ENCODE measurements at regions not wholly inside any gene's neighbourhood (a gene's known extent, or its start where the extent isn't known, plus 50 kb on each side); places are given as distances from the start of the nearest gene placed in this dataset.

GRCh38 chr5:12367973-12368372, 463.7 kb upstream of the CTNND2 start (continued):
- no peak for TF ChIP-seq ETS1 (IDR thresholded peaks at IDR 0.05)

- no peak overlapping the region for H3K27ac Mint-ChIP-seq
- Histone ChIP-seq H3K9me2 (ENCODE audit: insufficient read depth) (peaks cover 6% of the 10 kb centered on the region; the same call in 1 of the 2 replicates), H2AFZ (no peak overlapping the region), H3K27ac (ENCODE audit: low read depth) (no peak overlapping the region), H3K4me2 (no peak overlapping the region), H3F3A (replicated peaks; ENCODE audit: low read depth) (no peaks in the 10 kb centered on the region), H4K20me1 (replicated peaks; ENCODE audit: insufficient read depth) (no peaks in the 10 kb centered on the region), H3K4me3 (no peak overlapping the region), H3K36me3 (ENCODE audit: insufficient read depth) (peaks cover 8% of the 10 kb centered on the region; the same call in 1 of the 2 replicates), H3K4me1 (ENCODE audit: insufficient read depth) (no peaks in the 10 kb centered on the region), H3K79me2 (replicated peaks; ENCODE audit: insufficient read depth) (no peaks in the 10 kb centered on the region), H3K27me3 (ENCODE audit: insufficient read depth) (no peaks in the 10 kb centered on the region)
- DNase-seq (ENCODE audit: low spot score) (no peak), ATAC-seq (no peak)
- peaks cover 8% of the 10 kb centered on the region for H3K4me1 Mint-ChIP-seq
- no peaks in the 10 kb centered on the region for H3K27me3 Mint-ChIP-seq (ENCODE audit: insufficient read depth, low read depth, poor library complexity)
- H3K9me3 Mint-ChIP-seq = peaks cover 16% of the 10 kb centered on the region
- no peak overlapping the region for H3K4me3 Mint-ChIP-seq
- peaks cover 19% of the 10 kb centered on the region for H3K36me3 Mint-ChIP-seq (ENCODE audit: low read depth)
- TF ChIP-seq REST (IDR thresholded peaks at IDR 0.05; ENCODE audit: unreplicated experiment) = no peak
- TF ChIP-seq CTCF (conservative IDR thresholded peaks at IDR 0.05; ENCODE audit: low read depth in 2 of 2) = no peak
- no peak for TF ChIP-seq JUNB (IDR thresholded peaks at IDR 0.05; ENCODE audit: unreplicated experiment)
- TF ChIP-seq NANOG (IDR thresholded peaks at IDR 0.05; ENCODE audit: borderline replicate concordance) = no peak
- TF ChIP-seq ETS1 (IDR thresholded peaks at IDR 0.05) = no peak
- no peak for TF ChIP-seq POLR2AphosphoS5 (IDR thresholded peaks at IDR 0.05; ENCODE audit: low read depth)
- no peak for TF ChIP-seq STAT1 (IDR thresholded peaks at IDR 0.05; ENCODE audit: unreplicated experiment)
- TF ChIP-seq ZNF462 (CRISPR knock-in tag; IDR thresholded peaks at IDR 0.05) = no peak
- no peak for TF ChIP-seq EZH2phosphoT487 (IDR thresholded peaks at IDR 0.05; ENCODE audit: unreplicated experiment)
- TF ChIP-seq EZH2 (IDR thresholded peaks at IDR 0.05; ENCODE audit: low read depth, unreplicated experiment) = no peak
- TF ChIP-seq ZNF114 (CRISPR knock-in tag; IDR thresholded peaks at IDR 0.05) = no peak
- no peak for TF ChIP-seq ZNF331 (CRISPR knock-in tag; IDR thresholded peaks at IDR 0.05; ENCODE audit: low read depth)
Measured at GRCh38 chr5:12360218-12360617, 456.0 kb upstream of the CTNND2 start.

All from GM23338 (cell line).